ENCODE measurements at regions not wholly inside any gene's neighbourhood (a gene's known extent, or its start where the extent isn't known, plus 50 kb on each side); places are given as distances from the start of the nearest gene placed in this dataset.
"Not testable (repeated sequence)": the region's sequence is repeated elsewhere in the genome, so short reads cannot be mapped to it uniquely, and the experiment has no call there.

GRCh38 chr14:55858604-55859003 is 259.6 kb upstream of the PELI2 start:
- Histone ChIP-seq H3K27ac (no peak overlapping the region), H3K27me3 (no peaks in the 10 kb centered on the region), H3K9me3 (ENCODE audit: low read depth) (no peaks in the 10 kb centered on the region), H3K36me3 (no peaks in the 10 kb centered on the region), H3K4me1 (ENCODE audit: low read depth) (no peaks in the 10 kb centered on the region), H3K4me3 (no peak overlapping the region)
- no peak for DNase-seq (ENCODE audit: low read depth in 1 of 2, low spot score in 1 of 2)
- no peak for TF ChIP-seq CTCF (IDR thresholded peaks at IDR 0.05; ENCODE audit: low read depth, low read length)

- H3K4me1 ChIP-seq (ENCODE audit: low read depth); H3K27me3 ChIP-seq; DNase-seq (ENCODE audit: low read depth in 1 of 2, low spot score in 1 of 2); H3K4me3 ChIP-seq; H3K9me3 ChIP-seq (ENCODE audit: low read depth); H3K36me3 ChIP-seq; H3K27ac ChIP-seq: not testable (repeated sequence)
Observed at GRCh38 chr14:55861561-55861960, 256.6 kb upstream of the PELI2 start.

GRCh38 chr14:55864890-55865655 is 253.1 kb upstream of the PELI2 start:
- DNase-seq (ENCODE audit: low read depth in 1 of 2, low spot score in 1 of 2), result no peak
- Histone ChIP-seq H3K9me3 (ENCODE audit: low read depth) (no peaks in the 10 kb centered on the region), H3K27me3 (no peaks in the 10 kb centered on the region), H3K27ac (no peak overlapping the region), H3K4me3 (no peak overlapping the region), H3K4me1 (ENCODE audit: low read depth) (no peaks in the 10 kb centered on the region), H3K36me3 (no peaks in the 10 kb centered on the region)
- TF ChIP-seq CTCF (IDR thresholded peaks at IDR 0.05; ENCODE audit: low read depth, low read length), result no peak

GRCh38 chr14:55867311-55867710 is 250.9 kb upstream of the PELI2 start:
- Histone ChIP-seq H3K4me1 (ENCODE audit: low read depth) (no peaks in the 10 kb centered on the region), H3K4me3 (no peak overlapping the region), H3K27ac (no peak overlapping the region), H3K36me3 (no peaks in the 10 kb centered on the region), H3K27me3 (no peaks in the 10 kb centered on the region), H3K9me3 (ENCODE audit: low read depth) (no peaks in the 10 kb centered on the region)
- DNase-seq (ENCODE audit: low read depth in 1 of 2, low spot score in 1 of 2), result no peak
- no peak for TF ChIP-seq CTCF (IDR thresholded peaks at IDR 0.05; ENCODE audit: low read depth, low read length)

GRCh38 chr14:55867719-55868118 is 250.5 kb upstream of the PELI2 start:
- TF ChIP-seq CTCF (IDR thresholded peaks at IDR 0.05; ENCODE audit: low read depth, low read length), result no peak
- H3K4me1 ChIP-seq (ENCODE audit: low read depth), result no peaks in the 10 kb centered on the region
- H3K4me3 ChIP-seq, result no peak overlapping the region
- no peaks in the 10 kb centered on the region for H3K27me3 ChIP-seq
- H3K27ac ChIP-seq, result no peak overlapping the region
- DNase-seq (ENCODE audit: low read depth in 1 of 2, low spot score in 1 of 2), result no peak
- H3K9me3 ChIP-seq (ENCODE audit: low read depth), result no peaks in the 10 kb centered on the region
- H3K36me3 ChIP-seq, result no peaks in the 10 kb centered on the region

DNA sequence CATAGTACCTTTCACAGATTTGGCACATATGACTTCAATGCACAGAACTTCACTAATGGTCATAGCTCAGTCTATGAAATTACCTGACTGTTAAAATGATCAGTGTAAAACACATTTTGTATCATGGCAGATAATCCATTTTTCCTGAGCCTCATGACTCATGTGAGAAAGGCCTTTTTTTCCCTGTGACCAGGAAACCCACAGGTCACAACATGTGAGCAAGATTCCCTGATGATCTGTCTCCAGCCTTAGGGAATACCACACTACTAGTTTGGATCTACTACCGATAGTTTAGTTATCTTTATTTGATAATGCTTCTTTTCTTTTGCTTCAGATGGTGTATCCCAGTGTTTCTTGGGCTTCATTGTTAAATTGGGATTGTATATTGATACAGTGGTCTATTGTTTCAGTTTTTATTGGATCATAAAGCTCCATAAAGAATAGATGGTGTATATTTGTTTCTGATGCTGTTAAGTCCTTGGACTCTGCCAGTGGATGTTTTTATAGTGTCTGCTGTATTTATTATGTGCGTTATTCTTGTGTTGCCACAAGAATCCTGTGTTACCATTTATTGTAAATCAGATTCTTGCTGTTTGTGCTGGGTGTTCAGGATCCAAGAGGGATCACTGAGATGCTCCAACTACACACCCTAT is 248.7 kb upstream of the PELI2 start:
- no peak overlapping the region for H3K27ac ChIP-seq
- no peaks in the 10 kb centered on the region for H3K36me3 ChIP-seq
- H3K4me3 ChIP-seq, result no peak overlapping the region
- no peaks in the 10 kb centered on the region for H3K27me3 ChIP-seq
- no peaks in the 10 kb centered on the region for H3K4me1 ChIP-seq (ENCODE audit: low read depth)
- no peak for DNase-seq (ENCODE audit: low read depth in 1 of 2, low spot score in 1 of 2)
- TF ChIP-seq CTCF (IDR thresholded peaks at IDR 0.05; ENCODE audit: low read depth, low read length), result no peak
- H3K9me3 ChIP-seq (ENCODE audit: low read depth), result no peaks in the 10 kb centered on the region

All from cardiac muscle cell (in vitro differentiated cells and primary cell).